CD4-positive, alpha-beta T cell treated with Interleukin-2 at 100 ng/mL for 4 hours (primary cell): ENCODE measurements at regions not wholly inside any gene's neighbourhood (a gene's known extent, or its start where the extent isn't known, plus 50 kb on each side); places are given as distances from the start of the nearest gene placed in this dataset.
"Not testable (repeated sequence)": the region's sequence is repeated elsewhere in the genome, so short reads cannot be mapped to it uniquely, and the experiment has no call there.

Experiments
- DNase-seq: peaks from one replicate; pipeline ENCODE4 v3.0.0-alpha.2; 2020; ENCODE audit warnings: low spot score

GRCh38 chr18:67864677-67865340 lies 348.3 kb upstream of the DSEL start:
- DNase-seq: no peak

GRCh38 chr18:67862069-67862468 lies 345.5 kb upstream of the DSEL start:
- DNase-seq: no peak

GRCh38 chr18:67854340-67854739 lies 337.8 kb upstream of the DSEL start:
- DNase-seq: no peak

DNA sequence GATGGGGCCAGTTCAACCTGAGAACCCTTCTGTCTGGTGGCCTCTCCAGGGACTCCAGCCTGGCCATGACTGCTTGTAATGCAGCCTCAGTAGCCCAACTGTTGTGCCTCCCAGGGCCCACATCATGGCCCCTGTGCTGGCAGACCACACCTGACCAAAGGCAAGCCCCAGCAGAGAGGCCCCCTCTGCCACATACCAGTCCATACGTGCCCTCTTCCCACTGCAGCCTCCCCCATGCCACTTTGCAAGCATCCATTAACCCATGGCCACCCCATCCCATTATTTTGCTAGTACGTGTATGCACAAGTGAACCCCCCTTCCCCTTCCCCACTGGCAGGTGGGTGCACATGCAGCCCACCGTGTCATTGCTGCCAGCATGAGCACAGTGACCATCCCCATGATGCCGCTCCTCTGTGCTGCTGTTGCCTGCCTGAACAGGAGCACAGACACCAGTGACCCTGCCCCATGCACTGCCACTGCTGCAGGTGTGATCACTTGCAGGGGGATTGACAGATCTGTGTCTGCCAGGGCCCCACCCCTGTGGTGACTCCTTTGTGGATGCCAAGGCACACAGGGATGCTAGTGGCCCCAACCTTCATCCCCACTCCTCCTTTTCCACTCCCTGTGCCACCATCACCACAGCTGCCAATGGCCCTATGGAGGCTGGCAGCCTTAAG lies 330.0 kb upstream of the DSEL start:
- no peak for DNase-seq

GRCh38 chr18:67845035-67845434 lies 328.5 kb upstream of the DSEL start:
- no peak for DNase-seq

DNA sequence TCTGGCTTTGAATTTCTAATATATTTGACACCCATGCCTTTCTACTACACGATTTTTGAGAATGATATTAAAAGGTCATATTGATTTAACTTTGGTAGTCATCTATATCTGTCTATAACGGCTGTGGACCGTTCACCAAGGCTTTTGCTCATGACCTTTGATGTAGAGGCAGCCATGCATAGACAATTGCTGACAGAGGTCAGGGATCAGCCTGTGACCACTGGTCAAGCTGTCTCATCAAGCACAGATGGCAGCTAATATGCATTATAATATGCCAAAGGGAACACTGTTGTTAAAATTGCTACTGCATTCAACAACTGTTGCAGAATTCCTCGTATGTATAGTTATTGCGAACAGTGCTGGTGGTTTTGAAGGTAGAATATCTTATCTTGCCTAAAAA lies 323.9 kb upstream of the DSEL start:
- DNase-seq: no peak

GRCh38 chr18:67818432-67818831 lies 301.9 kb upstream of the DSEL start:
- no peak for DNase-seq

GRCh38 chr18:67815280-67815679 lies 298.8 kb upstream of the DSEL start:
- DNase-seq: no peak

DNA sequence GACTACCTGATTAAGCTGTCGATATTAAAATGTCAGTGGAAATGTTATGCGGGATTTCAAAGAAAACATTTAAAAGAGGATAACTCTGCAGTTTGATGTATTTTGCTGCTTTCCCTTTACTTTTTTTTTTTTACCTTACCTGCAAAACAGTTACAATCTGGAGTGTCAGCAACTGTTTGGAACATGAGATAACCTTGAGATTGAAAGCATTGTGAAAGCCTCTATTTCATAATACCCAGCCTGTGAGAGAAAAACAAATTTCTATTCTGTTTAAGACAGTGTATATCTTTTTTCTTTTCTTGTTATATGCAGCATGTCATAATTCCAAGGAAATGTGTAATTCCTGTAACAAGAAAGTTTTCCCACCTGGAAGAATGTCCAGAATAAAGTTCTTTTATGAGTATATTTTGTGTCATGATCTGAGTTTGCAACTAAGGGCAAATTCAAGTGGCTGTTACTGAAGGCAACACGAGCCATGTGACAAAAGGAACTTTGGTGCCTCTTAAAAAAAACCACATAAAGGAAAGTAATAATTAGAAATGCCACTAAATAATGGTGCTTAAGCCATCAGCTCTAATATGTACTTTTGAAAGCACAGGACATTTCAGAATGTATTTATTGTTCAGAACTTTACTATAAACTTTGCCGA lies 297.0 kb upstream of the DSEL start:
- no peak for DNase-seq

DNA sequence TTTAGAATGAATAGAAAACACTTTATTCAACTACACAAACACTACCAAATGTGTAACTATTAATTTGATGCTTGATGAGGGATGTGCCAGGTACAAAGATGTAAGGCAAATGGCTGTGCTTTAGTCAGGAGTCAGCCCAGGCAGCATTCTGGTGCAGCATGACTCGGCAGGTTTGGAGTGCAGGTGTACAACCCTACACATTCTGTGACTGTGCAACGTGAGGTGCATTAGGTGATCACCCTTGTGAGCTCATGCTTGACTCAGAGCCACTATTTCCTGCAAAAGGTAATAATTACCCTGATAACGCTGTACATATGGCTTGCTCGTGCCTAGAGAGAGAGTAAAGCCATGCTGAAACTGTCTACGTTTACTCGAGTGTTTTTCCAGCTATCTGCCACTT lies 288.7 kb upstream of the DSEL start:
- DNase-seq: no peak

DNA sequence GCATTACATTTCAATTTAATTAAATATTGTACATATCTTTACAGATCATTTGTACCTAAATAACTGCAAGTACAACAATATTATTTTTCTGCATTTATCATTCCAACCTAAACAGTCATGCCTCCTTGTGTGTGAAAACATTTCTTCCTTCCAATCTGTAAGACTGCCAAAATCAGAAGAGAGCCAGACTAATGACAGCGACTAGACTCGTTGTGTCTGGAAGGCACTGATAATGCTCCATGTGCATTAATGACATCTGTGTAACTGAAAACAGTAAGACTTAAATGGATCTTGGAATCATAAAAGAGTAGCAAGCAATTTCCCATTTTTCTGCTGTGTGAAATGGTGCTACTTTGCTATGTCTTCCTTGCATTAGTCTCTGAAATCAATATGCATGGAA lies 278.0 kb upstream of the DSEL start:
- DNase-seq: no peak

- no peak for DNase-seq
Measured at GRCh38 chr18:67790527-67790926, 274.0 kb upstream of the DSEL start.

DNA sequence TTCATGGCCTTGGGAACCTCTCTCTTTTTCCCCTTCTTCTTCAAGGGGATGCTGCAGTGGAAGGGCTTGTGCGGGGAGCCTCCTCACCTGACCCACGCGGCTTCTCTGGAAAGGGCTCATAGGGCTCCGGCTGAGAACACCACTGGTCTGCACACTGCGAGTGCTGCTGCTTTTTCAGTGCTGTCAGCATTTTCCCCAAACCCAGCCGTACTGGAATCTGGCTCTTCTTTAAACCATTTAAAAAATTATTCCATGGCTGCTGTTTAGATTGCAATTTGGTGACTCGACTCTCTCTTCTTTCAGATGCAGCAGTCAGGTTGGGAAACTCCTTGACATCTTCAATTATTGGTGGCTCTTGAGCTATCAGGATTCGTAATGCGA lies 272.6 kb upstream of the DSEL start:
- DNase-seq: no peak

DNA sequence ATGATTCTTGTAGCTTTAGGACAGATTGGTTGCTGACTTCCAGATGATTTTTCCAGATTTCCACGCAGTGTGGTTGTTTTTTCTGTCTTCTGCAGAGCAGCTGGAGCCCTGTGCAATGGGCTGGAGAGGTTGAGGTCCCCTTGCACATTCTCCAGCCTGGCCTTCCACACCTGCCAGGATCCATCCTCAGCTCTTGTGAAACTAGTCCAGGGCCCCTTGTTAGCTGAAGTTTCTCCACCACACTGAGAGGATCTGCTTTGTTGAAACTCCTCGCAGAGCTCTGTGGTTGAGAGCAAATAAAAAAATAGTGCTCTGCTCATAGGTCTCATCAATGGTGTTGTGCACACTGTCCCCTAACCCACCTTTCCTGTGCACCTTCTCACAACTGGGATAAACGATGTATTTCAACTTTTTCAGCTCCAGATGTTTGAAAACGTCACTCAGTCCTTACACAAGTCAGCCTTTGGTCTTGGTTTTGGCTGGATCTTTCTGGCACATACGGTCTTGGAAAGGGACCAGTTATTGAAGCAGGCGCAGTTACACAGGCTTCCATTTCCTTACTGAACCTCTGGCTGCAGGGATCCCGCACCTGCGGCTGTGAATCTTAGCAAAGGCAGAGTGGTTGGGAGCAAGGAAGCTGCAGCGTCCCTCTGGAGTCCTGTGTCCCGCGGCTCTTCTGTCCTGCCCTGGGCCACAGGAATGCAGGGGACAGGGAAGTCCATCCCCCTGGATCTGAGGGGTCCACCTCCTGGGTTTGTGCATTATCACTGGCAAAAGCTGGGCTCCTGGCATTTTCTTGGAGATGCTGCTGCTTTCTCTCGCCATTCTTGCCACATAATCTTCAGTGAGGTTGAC lies 272.0 kb upstream of the DSEL start:
- DNase-seq: no peak

DNA sequence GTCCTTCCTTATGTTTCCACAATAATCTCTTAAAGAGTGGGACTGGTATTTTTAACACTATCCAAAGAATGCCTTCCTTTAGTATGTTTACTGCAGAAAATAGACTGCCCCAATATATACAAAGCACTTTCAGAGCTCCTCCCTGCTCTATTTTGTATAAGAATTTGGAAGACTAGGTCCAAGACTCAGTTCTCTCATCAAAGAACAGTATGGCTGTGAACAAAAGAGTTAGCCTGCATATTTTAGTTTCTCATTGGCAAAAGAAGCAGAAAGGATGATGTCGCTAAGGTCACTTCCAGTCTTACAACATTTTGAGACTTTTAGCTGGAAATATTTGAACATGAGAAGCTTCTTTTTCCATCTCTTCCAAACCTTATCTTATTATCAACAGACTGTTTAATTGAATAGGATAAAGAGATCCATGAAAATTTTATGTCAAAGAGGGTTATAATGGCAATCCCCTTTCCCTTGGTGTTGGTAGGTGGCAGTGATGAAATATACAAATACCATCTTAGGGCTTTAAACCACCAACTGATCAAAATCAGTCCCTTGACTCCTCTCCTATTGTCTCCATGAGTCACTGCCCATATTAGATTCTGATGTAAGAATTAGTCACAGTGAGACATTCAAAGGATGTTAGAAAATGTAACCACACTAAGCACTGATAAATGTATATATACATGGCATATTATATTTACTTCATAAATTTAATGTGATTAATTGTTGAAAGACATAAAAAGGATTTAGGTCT lies 266.9 kb upstream of the DSEL start:
- no peak for DNase-seq

GRCh38 chr18:67778016-67778415 lies 261.5 kb upstream of the DSEL start:
- no peak for DNase-seq

- DNase-seq: no peak
Measured at GRCh38 chr18:67776929-67777328, 260.4 kb upstream of the DSEL start.

DNA sequence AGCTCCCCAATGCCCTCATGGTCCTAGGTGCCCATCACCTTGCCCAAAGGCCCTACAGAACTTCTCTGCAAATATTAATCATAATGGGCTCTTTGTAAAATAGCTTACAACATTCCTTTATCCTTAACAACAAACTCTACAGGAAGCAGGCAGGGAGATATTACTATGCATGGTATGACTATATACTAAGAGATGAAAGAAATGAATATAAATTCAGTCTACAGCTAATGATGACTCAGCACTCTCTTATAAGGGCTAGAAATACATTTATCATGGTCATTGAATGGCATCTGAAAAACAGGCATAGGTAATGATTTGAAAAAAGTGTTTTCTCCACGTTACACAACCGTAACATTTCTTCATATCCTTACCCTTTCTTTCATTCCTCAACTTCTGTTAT lies 254.8 kb upstream of the DSEL start:
- DNase-seq: no peak

DNA sequence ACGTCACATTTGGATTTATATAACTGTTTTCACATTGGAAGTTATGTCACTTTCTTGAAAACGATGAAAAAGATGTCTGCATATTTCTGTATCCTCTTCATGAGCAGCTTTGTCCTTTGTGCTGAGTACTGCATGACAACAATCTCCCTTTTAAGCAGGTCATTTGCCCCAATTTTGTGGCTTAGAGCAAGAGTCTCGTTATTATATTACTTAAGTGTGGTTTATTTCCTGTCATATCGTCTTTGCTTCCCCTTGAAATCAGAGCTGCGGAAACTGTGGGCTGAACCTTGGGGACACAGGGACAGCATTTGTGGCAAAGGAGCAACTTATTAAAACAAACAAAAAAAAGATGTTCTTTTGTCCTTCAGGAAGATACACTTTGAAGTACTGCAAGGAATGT lies 254.0 kb upstream of the DSEL start:
- no peak for DNase-seq

DNA sequence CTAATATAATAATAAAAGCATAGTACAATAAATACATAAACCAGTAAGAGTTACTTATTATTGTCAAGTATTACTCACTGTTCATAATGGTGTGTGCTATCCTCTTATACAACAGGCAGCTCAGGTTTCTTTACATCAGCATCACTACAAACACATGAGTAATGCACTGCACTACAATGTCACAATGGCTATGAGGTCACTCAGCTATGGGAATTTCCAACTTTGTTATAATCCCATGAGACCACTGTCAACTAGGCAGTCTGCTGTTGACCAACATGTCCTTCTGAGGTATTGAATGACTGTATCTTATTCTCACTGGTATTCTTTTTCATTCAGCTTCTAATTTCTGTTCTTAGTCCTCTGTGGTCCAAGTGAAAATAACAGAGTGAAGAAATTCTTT lies 250.4 kb upstream of the DSEL start:
- no peak for DNase-seq

- DNase-seq: not testable (repeated sequence)
Measured at GRCh38 chr18:67752211-67752610, 235.7 kb upstream of the DSEL start.

DNA sequence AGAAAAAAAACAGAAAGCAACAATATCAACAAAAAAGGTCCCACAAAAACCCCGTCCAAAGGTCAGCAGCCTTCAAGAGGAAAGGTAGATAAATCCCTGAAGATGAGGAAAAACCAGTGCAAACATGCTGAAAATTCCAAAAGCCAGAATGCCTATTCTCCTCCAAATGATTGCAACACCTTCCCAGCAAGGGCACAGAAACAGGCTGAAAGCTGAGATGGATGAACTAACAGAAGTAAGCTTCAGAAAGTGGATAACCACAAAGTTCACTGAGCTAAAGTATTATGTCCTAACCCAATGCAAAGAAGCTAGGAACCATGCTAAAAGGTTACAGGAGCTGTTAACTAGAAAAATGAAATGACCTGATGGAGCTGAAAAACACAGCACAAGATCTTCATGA lies 226.4 kb upstream of the DSEL start:
- DNase-seq: no peak
